SKM-1 treated with dmso at 0.1 percent for 144 hours (cell line): ENCODE measurements at regions not wholly inside any gene's neighbourhood (a gene's known extent, or its start where the extent isn't known, plus 50 kb on each side); places are given as distances from the start of the nearest gene placed in this dataset.
"Not testable (repeated sequence)": the region's sequence is repeated elsewhere in the genome, so short reads cannot be mapped to it uniquely, and the experiment has no call there.

Experiments used
- DNase-seq: peaks from one replicate; lab custom pipeline; 2025; ENCODE audit not compliant: unreplicated experiment; lab: John Stamatoyannopoulos, UW

DNA sequence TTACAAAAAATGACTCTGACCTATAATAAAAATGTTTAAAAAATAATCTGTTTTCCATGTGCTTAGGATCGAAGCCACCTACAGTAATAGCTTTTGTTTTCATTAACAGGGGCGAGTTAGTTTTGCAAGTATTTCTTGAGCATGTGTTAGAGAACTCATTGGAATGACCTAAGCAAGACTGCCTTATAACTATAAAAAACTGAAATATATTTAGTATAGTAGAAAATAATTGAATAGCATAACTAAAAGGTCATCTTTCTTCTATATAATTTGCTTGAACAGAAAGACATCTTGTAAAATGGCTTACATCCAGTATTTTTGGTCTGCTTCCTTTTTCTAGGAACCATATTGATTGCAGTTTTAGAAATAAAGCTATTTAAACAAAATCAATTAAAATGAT is 241.5 kb upstream of the NRIP1 start:
- DNase-seq = no peak

DNA sequence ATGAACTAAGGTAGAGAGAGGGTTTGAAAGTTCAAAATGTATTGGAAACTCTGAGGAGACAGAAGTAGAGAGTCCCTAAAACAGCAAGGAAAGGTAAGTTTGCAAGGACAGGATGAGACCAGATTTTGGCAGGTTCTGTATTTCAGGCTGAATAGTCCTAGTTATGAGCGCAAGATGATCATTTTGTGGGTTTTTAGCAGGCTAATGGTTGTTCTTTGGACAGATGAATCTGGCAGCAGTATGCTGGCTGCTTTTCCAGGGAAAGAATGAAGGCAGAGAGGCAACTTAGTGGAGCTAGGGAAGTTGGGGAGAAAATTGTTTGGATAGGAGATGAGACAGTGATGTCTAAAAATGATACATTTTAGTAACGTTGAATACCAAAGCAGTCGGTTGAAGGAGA is 243.5 kb upstream of the NRIP1 start:
- DNase-seq = no peak

DNA sequence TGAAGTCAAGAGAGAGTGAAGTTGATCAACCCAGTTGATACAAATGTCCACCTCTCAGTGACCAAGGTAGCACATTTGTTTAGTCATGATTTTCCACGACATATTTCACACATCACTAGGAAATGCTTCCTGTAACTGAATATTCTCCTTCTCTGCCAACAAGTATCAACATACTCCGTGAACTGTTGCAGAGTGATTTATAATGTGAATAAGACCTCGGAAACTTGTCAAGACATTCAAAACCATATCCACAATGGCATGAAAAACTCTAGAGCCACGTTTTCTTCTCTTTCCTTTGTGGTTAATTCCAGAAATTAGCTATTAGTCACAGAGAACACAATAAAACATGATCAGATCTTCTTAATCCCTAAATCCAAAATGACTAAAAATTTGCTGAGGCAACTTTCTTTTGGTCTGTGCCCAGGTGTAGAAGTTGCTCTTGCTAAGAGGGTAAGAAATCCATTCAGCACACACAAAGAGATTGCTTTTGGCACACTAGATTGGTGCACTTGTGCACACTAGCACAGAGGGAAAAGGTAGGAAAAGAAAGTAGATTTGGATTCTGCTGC is 244.3 kb upstream of the NRIP1 start:
- no peak for DNase-seq

DNA sequence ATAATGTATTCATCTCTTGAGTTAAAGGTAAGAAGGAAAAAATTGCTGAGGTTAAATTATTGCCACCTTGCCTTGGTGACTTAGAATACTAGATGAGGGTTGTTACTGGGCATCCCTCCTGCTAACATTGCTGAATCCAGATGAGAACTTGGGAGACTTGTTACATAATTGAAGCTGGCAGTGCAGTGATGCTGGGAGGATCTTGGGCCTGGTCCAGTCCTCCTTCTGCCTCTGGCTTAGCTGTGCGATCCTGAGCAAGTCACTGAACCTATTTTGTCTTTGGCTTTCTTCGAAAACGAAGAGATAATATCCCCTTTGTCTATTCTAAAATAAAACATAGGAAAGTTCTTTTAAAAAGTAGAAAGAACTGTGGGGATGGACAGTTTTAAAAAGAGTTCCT is 244.9 kb upstream of the NRIP1 start:
- no peak for DNase-seq

- DNase-seq = no peak
Observed at GRCh38 chr21:15311510-15311909, 246.7 kb upstream of the NRIP1 start.

DNA sequence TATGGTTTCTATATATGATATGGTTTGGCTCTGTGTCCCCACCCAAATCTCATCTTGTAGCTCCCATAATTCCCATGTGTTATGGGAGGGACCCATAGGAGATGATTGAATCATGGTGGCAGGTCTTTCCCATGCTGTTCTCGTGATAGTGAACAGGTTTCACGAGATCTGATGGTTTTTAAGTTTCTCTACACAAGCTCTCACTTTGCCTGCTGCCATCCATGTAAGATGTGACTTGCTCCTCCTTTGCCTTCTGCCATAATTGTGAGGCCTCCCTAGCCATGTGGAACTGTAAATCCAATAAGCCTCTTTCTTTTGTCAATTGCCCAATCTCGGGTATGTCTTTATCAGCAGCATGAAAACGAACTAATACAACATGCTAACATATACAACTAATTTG is 252.2 kb upstream of the NRIP1 start:
- not testable (repeated sequence) for DNase-seq

DNA sequence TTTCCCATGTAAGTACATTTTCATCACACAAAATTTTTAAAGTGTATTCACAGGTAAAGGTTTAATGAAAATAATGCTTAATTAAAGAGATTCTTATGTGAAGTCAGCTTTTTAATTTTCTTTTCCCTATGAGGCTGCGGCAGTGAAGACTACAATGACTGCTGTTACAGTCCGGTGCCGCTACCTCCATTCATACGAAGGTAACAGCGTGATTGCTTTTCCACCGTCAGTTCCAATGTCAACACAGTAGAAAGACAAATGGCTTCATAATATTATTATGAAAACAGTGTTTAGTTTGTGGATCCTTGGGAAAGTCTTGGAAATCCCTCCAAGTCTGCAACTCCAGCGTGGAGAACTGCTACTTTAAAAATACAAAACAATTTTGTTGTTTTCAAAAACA is 254.9 kb upstream of the NRIP1 start:
- DNase-seq = no peak

GRCh38 chr21:15324542-15324941 is 259.7 kb upstream of the NRIP1 start:
- DNase-seq = no peak

DNA sequence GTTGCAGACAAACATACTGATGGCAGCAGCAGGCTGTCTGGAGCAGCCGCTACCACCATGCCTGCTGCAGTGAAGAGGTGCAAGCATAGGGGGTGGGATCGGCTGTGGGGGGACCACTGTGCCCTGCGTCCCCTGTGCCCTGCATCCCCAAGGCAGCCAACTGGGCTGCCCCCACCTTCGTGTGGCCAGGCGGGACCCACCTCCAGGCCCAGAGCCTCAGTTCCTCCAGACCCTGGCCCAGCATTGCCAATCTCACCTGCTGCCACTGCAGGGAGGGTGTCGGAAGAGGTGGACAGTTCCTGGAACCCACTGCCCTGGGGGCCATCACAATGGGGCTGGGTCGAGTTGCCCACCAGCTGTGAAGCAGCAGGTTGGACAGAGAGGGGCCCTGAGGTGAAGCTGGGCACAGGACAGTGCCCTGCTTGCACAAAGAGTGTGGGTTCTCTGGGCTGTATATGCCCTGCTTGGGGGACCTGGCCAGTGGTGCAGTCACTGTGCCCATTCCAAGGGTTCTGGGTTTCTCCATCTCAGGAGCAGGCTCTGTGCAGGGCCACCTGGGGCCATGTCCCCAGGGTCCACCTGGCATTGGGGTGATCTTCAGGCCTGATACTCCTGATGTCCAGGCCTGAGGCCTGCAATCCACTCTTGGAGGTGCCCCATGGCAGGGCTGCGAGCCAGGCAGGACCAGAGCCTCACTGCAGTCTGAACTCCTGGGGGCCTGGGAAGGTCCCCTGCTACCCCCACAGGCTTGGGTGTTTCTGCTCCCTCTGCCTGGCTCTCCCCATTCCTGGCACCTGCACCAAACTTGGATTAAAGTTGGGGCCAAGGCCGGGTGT is 261.4 kb upstream of the NRIP1 start:
- DNase-seq = no peak

DNA sequence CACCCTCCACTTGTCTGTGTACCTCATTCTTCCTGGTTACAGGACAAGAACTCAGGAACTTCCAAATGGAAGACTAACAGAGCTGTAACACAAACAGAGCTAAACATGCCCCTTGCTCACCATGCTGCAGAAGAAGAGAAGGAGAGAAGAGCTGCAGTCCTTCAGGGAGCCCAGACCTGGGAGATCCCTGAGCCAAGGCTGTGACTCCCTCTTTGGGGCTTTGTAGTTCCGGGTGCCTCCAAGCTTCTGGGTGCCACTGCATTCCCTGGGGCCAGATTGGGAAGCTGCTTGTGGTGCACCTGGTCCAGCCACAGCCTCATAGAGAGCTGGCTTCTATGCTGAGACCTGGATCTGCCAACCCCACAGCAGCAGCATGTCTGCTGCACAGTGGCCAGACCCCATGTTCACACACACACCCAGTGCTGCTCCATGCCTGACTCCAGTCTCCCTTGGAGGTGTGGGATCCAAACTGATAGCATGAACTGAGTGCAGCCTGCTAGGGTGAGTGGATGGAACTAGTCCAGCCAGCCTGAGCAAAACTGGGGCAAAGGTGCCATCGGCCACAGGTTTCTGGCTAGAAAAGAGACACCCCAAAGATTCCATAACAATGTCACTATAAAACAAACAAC is 263.0 kb upstream of the NRIP1 start:
- DNase-seq = no peak

DNA sequence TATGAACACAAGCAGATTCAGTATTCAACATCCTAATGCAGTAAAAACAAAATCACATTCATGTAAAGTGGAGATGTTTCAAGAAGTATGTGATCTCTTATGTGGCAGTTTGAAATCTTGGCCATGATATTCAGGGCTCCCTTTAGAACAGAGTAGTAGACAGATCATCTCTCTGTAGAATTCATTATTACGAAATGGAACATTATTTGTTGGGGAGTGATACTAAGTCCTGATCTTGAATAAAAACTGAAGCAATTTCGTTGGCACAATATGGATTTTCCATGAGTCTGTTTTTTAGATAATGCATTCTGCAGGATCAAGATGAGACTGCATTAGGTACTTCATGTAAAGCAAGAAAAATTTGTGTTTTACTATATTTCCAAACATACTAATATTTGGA is 264.4 kb upstream of the NRIP1 start:
- DNase-seq = no peak

GRCh38 chr21:15330872-15331271 is 266.1 kb upstream of the NRIP1 start:
- no peak for DNase-seq

GRCh38 chr21:15332572-15332971 is 267.8 kb upstream of the NRIP1 start:
- no peak for DNase-seq

- DNase-seq = no peak
Observed at GRCh38 chr21:15333136-15333710, 268.4 kb upstream of the NRIP1 start.

DNA sequence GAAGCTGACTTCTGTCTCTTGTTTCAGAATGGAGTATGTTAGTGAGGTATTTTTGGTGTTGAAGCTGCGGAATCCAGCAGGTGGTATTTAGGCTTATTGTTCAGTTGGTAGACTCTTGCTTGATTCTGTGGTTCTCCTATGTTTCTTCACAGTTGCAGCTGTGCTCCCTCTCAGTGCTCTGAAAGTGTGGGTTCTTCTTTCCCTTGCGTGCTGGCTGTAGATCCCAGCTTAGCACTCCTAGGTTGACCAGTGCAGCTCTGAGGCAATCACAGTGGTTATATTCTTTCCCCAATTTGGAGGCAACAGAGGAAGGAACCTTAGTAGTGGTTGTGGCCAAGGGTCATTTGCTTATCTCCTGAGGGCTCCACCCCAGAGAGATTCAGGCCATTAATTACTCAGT is 269.2 kb upstream of the NRIP1 start:
- DNase-seq = peak; percentile 88

DNA sequence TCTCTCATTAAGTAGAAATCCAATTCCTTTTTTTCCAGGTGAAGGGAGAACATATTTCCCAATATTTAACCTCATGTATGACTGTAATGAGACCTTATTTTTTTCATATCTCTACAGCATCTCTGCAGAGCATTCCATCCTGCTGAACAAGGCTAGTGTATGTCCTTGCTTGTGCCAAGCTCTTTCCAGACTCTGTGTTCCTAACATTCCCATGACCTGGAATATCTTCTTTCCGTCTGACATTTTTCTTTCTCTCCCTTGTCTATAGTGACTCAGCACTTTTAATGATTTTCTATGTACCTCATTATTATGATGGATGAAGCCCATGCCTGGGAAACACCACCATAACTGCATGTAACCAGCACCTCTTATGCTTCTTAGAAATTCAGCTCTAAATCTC is 278.3 kb upstream of the NRIP1 start:
- no peak for DNase-seq

GRCh38 chr21:15352009-15352408 is 287.2 kb upstream of the NRIP1 start:
- no peak for DNase-seq

DNA sequence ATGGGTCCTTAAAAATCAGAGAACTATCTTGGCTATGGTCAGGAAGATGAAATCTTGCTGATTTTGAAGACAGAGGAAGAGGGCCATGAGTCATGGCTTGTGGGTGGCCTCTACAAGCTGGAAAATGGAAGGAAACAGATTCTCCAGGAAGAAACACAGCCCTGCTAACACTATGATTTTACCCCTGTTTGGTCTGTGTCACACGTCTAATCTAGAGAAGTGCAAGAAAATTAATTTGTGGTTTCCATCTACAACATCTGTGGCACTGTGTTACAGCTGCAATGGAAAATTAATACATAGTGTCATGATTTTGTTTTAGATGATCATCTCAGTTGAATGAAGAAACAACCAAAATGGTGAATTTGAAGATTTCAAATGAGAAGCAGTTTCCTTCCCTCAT is 288.7 kb upstream of the NRIP1 start:
- DNase-seq = no peak

DNA sequence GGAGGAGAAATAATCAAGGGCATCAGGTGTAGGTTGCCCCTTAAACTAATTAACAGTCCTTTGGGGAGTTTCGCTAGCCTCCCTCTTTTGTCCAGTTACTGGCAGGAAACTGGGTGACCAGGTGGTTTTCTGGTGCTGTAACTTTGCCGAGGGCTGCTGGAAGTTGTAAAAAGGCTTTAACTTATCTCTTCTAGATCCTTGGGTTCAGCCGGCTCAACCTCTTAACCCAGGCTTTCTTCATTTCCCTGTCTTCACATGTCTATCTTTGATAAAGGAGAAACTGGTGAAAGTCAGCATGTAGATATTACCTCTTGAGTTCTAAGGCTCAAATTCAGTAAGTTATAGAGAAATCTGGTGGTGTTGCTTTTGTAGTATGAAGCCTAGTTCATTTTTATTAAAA is 289.7 kb upstream of the NRIP1 start:
- DNase-seq = no peak

GRCh38 chr21:15355066-15355465 is 290.3 kb upstream of the NRIP1 start:
- DNase-seq = no peak

DNA sequence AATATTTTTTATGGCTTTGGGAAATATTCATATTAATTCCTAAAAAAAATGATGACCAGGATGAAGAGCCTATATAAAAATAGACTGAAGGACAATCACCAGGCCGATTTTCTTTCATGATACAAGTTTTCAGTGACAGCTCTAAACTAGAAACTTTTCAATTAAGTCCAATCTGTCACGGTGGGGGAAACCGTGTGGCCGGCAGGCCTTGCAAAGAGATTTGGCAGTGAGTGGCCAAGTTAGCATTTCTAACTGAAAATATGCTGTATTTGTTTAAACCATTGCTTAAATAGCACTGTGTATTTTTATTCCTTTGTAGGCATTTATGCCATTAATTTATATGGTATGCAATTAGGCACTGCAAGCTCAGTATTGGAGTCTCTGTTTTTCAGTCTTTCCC is 294.5 kb upstream of the NRIP1 start:
- no peak for DNase-seq

DNA sequence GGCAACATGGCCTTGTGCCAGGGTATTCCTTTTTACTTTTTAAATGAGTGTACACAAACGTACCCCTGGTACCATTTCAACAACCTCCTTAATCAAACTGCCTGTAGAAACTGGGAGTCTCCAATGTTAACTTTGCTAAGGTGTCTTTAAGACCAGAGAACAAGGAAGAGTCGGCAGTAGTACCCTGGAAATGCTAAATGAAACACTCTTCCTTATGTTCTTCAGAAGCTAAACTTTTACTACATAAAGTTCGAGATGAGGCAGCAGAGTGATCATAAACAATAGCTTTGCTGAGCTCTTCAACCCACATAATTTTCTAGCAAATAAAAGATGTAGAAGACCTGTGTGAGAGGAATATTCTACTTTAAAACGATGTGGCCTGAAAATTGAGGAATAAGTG is 297.7 kb upstream of the NRIP1 start:
- no peak for DNase-seq
